OCI-LY7 (cell line): ENCODE measurements at regions not wholly inside any gene's neighbourhood (a gene's known extent, or its start where the extent isn't known, plus 50 kb on each side); places are given as distances from the start of the nearest gene placed in this dataset.

Experiments
- CTCF ChIP-seq: fragments of 200-600 bp; sonication (generic); conservative IDR thresholded peaks from 2 replicates; pipeline ENCODE4 v1.5.1; 2014; ENCODE audit warnings: mild to moderate bottlenecking, antibody characterized with exemption, low read length, moderate library complexity, mixed read lengths
- EZH2phosphoT487 ChIP-seq: fragments of 200-600 bp; sonication (generic); IDR thresholded peaks from 2 replicates; pipeline ENCODE4 v1.6.1; 2018; ENCODE audit warnings: low read depth, borderline replicate concordance, mild to moderate bottlenecking, mixed run types, antibody characterized with exemption, low read length, moderate library complexity, mixed read lengths

- no peak for TF ChIP-seq CTCF
- TF ChIP-seq EZH2phosphoT487, result no peak
Observed at GRCh38 chr13:50724438-50724837, 119.1 kb downstream of the DLEU7 start.
